Activated T-cell treated with anti-CD3 and anti-CD28 coated beads for 48 hours (primary cell): ENCODE measurements at regions not wholly inside any gene's neighbourhood (a gene's known extent, or its start where the extent isn't known, plus 50 kb on each side); places are given as distances from the start of the nearest gene placed in this dataset.

Source experiments
- DNase-seq: peaks from one replicate; pipeline ENCODE4 v3.0.0-alpha.2; 2020; ENCODE audit warnings: low read depth

GRCh38 chr10:83580373-83581012, 558.8 kb upstream of the GHITM start:
- DNase-seq: no peak

- no peak for DNase-seq
These were observed 556.8 kb upstream of the GHITM start for GRCh38 chr10:83582407-83583095.

- DNase-seq: no peak
These were observed 553.6 kb upstream of the GHITM start for GRCh38 chr10:83585686-83586085.

- no peak for DNase-seq
These were observed 546.9 kb upstream of the GHITM start for GRCh38 chr10:83592337-83592935.

GRCh38 chr10:83603708-83604107, 535.6 kb upstream of the GHITM start:
- no peak for DNase-seq

- DNase-seq: no peak
These were observed 533.3 kb upstream of the GHITM start for GRCh38 chr10:83605783-83606630.

- no peak for DNase-seq
These were observed 531.2 kb upstream of the GHITM start for GRCh38 chr10:83607959-83608745.

GRCh38 chr10:83612050-83612449, 527.3 kb upstream of the GHITM start:
- DNase-seq: no peak

GRCh38 chr10:83612746-83613145, 526.6 kb upstream of the GHITM start:
- DNase-seq: no peak

- DNase-seq: no peak
These were observed 522.1 kb upstream of the GHITM start for GRCh38 chr10:83617172-83617571.

- no peak for DNase-seq
These were observed 521.4 kb upstream of the GHITM start for GRCh38 chr10:83617692-83618545.

GRCh38 chr10:83625831-83626360, 513.4 kb upstream of the GHITM start:
- no peak for DNase-seq

GRCh38 chr10:83632701-83633100, 506.6 kb upstream of the GHITM start:
- DNase-seq: no peak

- no peak for DNase-seq
These were observed 505.8 kb upstream of the GHITM start for GRCh38 chr10:83633547-83633946.

GRCh38 chr10:83636826-83637225, 502.5 kb upstream of the GHITM start:
- no peak for DNase-seq

GRCh38 chr10:83647526-83647925, 491.8 kb upstream of the GHITM start:
- no peak for DNase-seq

GRCh38 chr10:83648201-83648600, 491.1 kb upstream of the GHITM start:
- DNase-seq: no peak

- DNase-seq: no peak
These were observed 489.8 kb upstream of the GHITM start for GRCh38 chr10:83649471-83649870.

- no peak for DNase-seq
These were observed 484.6 kb upstream of the GHITM start for GRCh38 chr10:83654689-83655088.

- no peak for DNase-seq
These were observed 482.4 kb upstream of the GHITM start for GRCh38 chr10:83656924-83657323.

GRCh38 chr10:83657487-83657886, 481.8 kb upstream of the GHITM start:
- no peak for DNase-seq
